H1 (cell line): ENCODE measurements at regions not wholly inside any gene's neighbourhood (a gene's known extent, or its start where the extent isn't known, plus 50 kb on each side); places are given as distances from the start of the nearest gene placed in this dataset.

Experiments
- CTCF ChIA-PET: fragments of 300-600 bp; sonication (Branson Sonifier 250); formaldehyde crosslinking; loops from one replicate; lab custom pipeline; 2021; ENCODE audit not compliant: partially characterized antibody; lab: Charles Lee
- POLR2A ChIA-PET: fragments of 300-600 bp; sonication (Branson Sonifier 250); formaldehyde crosslinking; loops from one replicate; lab custom pipeline; 2021; ENCODE audit warnings: inconsistent platforms; ENCODE audit not compliant: partially characterized antibody; lab: Charles Lee
- DNase-seq, 2 experiments: peaks; one replicate each; pipeline versions ENCODE4 v3.0.0 to v3.0.0-alpha.2; 2010 to 2022; ENCODE audit warnings: low spot score in 2 of 2, low read depth in 1 of 2, mixed read lengths in 1 of 2
- FAIRE-seq: peaks from 2 replicates; lab custom pipeline; 2011; peaks lifted over from hg19 to GRCh38; lab: Jason Lieb, UNC
- H2AFZ ChIP-seq: 2 replicates; pipeline ENCODE4 v1.8.1; 2012; ENCODE audit warnings: low read length, inconsistent platforms
- H2AK5ac ChIP-seq: 2 replicates; pipeline ENCODE4 v1.6.1; 2013; ENCODE audit warnings: low read depth, low read length
- H2BK120ac ChIP-seq: replicated peaks from 2 replicates; pipeline ENCODE3; 2013; ENCODE audit warnings: low read depth, low read length, inconsistent platforms
- H2BK12ac ChIP-seq: 2 replicates; pipeline ENCODE4 v1.6.1; 2013; ENCODE audit warnings: low read depth, low read length
- H2BK15ac ChIP-seq: 2 replicates; pipeline ENCODE4 v1.6.1; 2013; ENCODE audit warnings: low read length
- H2BK20ac ChIP-seq: 2 replicates; pipeline ENCODE4 v1.6.1; 2013; ENCODE audit warnings: low read length
- H2BK5ac ChIP-seq: 2 replicates; pipeline ENCODE4 v1.6.1; 2013; ENCODE audit warnings: low read depth, low read length
- H3K14ac ChIP-seq: 2 replicates; pipeline ENCODE4 v1.6.1; 2013; ENCODE audit warnings: inconsistent platforms; ENCODE audit not compliant: insufficient read length
- H3K18ac ChIP-seq: 2 replicates; pipeline ENCODE4 v1.6.1; 2013; ENCODE audit warnings: low read length; ENCODE audit errors: extremely low read depth
- H3K23ac ChIP-seq: 2 replicates; pipeline ENCODE4 v1.6.1; 2013; ENCODE audit warnings: inconsistent platforms; ENCODE audit not compliant: insufficient read length
- H3K23me2 ChIP-seq: 2 replicates; pipeline ENCODE4 v1.6.1; 2013; ENCODE audit warnings: low read depth, low read length
- H3K27ac ChIP-seq: 2 replicates; pipeline ENCODE4 v1.6.1; 2011; ENCODE audit warnings: low read depth, low read length, inconsistent platforms
- H3K27me3 ChIP-seq, 4 experiments: replicated peaks in 1 of 4; 1 replicate in 1 of 4; 2 replicates in 3 of 4; pipeline versions ENCODE4 v1.6.1 to v1.8.1; 2011 to 2013; ENCODE audit warnings: low read length in 3 of 4, mild to moderate bottlenecking in 3 of 4, inconsistent platforms in 2 of 4, mixed read lengths in 2 of 4, moderate library complexity in 1 of 4; ENCODE audit not compliant: control insufficient read depth in 3 of 4, insufficient read depth in 3 of 4; ENCODE audit errors: extremely low read depth in 1 of 4
- H3K36me3 ChIP-seq, 4 experiments: 2 replicates each; pipeline versions ENCODE4 v1.6.1 to v1.8.1; 2011 to 2013; ENCODE audit warnings: mild to moderate bottlenecking in 4 of 4, low read length in 3 of 4, moderate library complexity in 2 of 4, control low read depth in 1 of 4, inconsistent platforms in 1 of 4; ENCODE audit not compliant: insufficient read depth in 4 of 4, control insufficient read depth in 2 of 4
- H3K4ac ChIP-seq: replicated peaks from 2 replicates; pipeline ENCODE3; 2013; ENCODE audit warnings: low read length, low read depth, mixed read lengths, inconsistent platforms; ENCODE audit not compliant: insufficient read length
- H3K4me1 ChIP-seq, 4 experiments: replicated peaks in 1 of 4; 1 replicate in 1 of 4; 2 replicates in 3 of 4; pipeline versions ENCODE4 v1.6.1 to v1.8.1; 2011 to 2013; ENCODE audit warnings: low read length in 3 of 4, inconsistent platforms in 2 of 4, mixed read lengths in 1 of 4; ENCODE audit not compliant: insufficient read depth in 4 of 4, control insufficient read depth in 3 of 4
- H3K4me2 ChIP-seq, 2 experiments: 2 replicates each; pipeline versions ENCODE4 v1.6.1 to v1.8.1; 2011 to 2013; ENCODE audit warnings: low read depth in 2 of 2, low read length in 2 of 2, control low read depth in 1 of 2, inconsistent platforms in 1 of 2, mild to moderate bottlenecking in 1 of 2; ENCODE audit not compliant: insufficient read depth in 1 of 2
- H3K4me3 ChIP-seq, 4 experiments: fragments of 200-600, 300-600 bp in 1 of 4; sonication (generic), shearing (Covaris generic), sonication (Bioruptor Twin) in 1 of 4; 2 replicates each; pipeline versions ENCODE4 v1.5.1 to v1.8.1; 2011 to 2016; ENCODE audit warnings: low read length in 4 of 4, low read depth in 3 of 4, control low read depth in 2 of 4, inconsistent platforms in 2 of 4, mild to moderate bottlenecking in 2 of 4, mixed read lengths in 1 of 4, moderate library complexity in 1 of 4; ENCODE audit not compliant: insufficient read depth in 2 of 4; ENCODE audit errors: extremely low read depth in 1 of 4
- H3K56ac ChIP-seq: replicated peaks from 2 replicates; pipeline ENCODE3; 2013; ENCODE audit warnings: low read depth, mild to moderate bottlenecking, mixed read lengths, low read length, inconsistent platforms; ENCODE audit not compliant: insufficient read length
- H3K79me1 ChIP-seq: 2 replicates; pipeline ENCODE4 v1.6.1; 2013; ENCODE audit warnings: low read depth, low read length, control low read depth
- H3K79me2 ChIP-seq, 2 experiments: 2 replicates each; pipeline versions ENCODE4 v1.6.1 to v1.8.1; 2012 to 2013; ENCODE audit warnings: low read length in 2 of 2, mild to moderate bottlenecking in 2 of 2, inconsistent platforms in 1 of 2; ENCODE audit not compliant: insufficient read depth in 2 of 2, control insufficient read depth in 1 of 2
- H3K9ac ChIP-seq, 4 experiments: replicated peaks in 1 of 4; 1 replicate in 1 of 4; 2 replicates in 3 of 4; pipeline versions ENCODE4 v1.6.1 to v1.8.1; 2011 to 2013; ENCODE audit warnings: low read depth in 3 of 4, low read length in 3 of 4, control low read depth in 2 of 4, mild to moderate bottlenecking in 2 of 4, moderate library complexity in 2 of 4, inconsistent platforms in 1 of 4; ENCODE audit errors: extremely low read depth in 1 of 4
- H3K9me3 ChIP-seq, 2 experiments: 2 replicates each; pipeline versions ENCODE4 v1.6.1 to v1.8.1; 2012 to 2013; ENCODE audit warnings: mild to moderate bottlenecking in 2 of 2, moderate library complexity in 2 of 2, control low read depth in 1 of 2, inconsistent platforms in 1 of 2, low read depth in 1 of 2, low read length in 1 of 2, mixed read lengths in 1 of 2; ENCODE audit not compliant: insufficient read depth in 2 of 2
- H4K20me1 ChIP-seq, 2 experiments: replicated peaks in 1 of 2; 2 replicates each; pipeline versions ENCODE3 to v1.8.1; 2011 to 2013; ENCODE audit warnings: inconsistent platforms in 2 of 2, low read length in 2 of 2, mild to moderate bottlenecking in 1 of 2; ENCODE audit not compliant: insufficient read depth in 2 of 2, control insufficient read depth in 1 of 2
- H4K5ac ChIP-seq: 2 replicates; pipeline ENCODE4 v1.6.1; 2013; ENCODE audit warnings: low read length, low read depth, mixed read lengths, inconsistent platforms; ENCODE audit not compliant: insufficient read length
- H4K8ac ChIP-seq: 2 replicates; pipeline ENCODE4 v1.8.0; 2013; ENCODE audit warnings: mild to moderate bottlenecking, moderate library complexity, low read length, inconsistent platforms; ENCODE audit not compliant: insufficient read depth; ENCODE audit errors: extremely low read depth
- H4K91ac ChIP-seq: replicated peaks from 2 replicates; pipeline ENCODE3; 2013; ENCODE audit warnings: low read length, mixed read lengths, inconsistent platforms; ENCODE audit not compliant: insufficient read length
- KDM5A ChIP-seq: fragments of 200-600 bp; IDR thresholded peaks from 2 replicates; pipeline ENCODE4 v1.7.1; 2012; ENCODE audit warnings: mild to moderate bottlenecking, low read length, inconsistent platforms, mixed read lengths
- SAP30 ChIP-seq: fragments of 300-600 bp; sonication (generic); IDR thresholded peaks from 2 replicates; pipeline ENCODE4 v1.7.1; 2012; ENCODE audit warnings: low read length, moderate library complexity, mild to moderate bottlenecking, inconsistent platforms; ENCODE audit not compliant: insufficient read depth, insufficient replicate concordance
- SUZ12 ChIP-seq: fragments of 200-600 bp; sonication (generic); IDR thresholded peaks from 2 replicates; pipeline ENCODE4 v1.6.1; 2012; ENCODE audit warnings: mild to moderate bottlenecking, inconsistent platforms, low read length, moderate library complexity, mixed read lengths
- WGBS, 2 experiments: shearing (Covaris generic) in 1 of 2; methylation state at CpG; one replicate each; pipeline versions ENCODE4 v1.1.6 to v1.1.7; 2013 to 2015; ENCODE audit warnings: low lambda C conversion rate in 2 of 2, mixed read lengths in 2 of 2, inconsistent platforms in 1 of 2, low coverage in 1 of 2, missing lambda C conversion rate in 1 of 2; ENCODE audit not compliant: insufficient replicate concordance in 2 of 2, insufficient coverage in 1 of 2, insufficient read length in 1 of 2; ENCODE audit errors: extremely low coverage in 1 of 2, missing lambda C conversion rate in 1 of 2; 5-methylcytosine and 5-hydroxymethylcytosine counted together

- Histone ChIP-seq H3K4me1 (peaks cover 0 to 3% (median 0%) of the 10 kb centered on the region in 4 experiments; a peak in 1 of 7 replicates), H3K9ac (no peak overlapping the region), H2AK5ac (no peak overlapping the region), H3K4me3 (no peak overlapping the region), H3K23ac (no peak overlapping the region), H3K36me3 (no peaks in the 10 kb centered on the region), H4K5ac (no peak overlapping the region), H3K79me1 (no peaks in the 10 kb centered on the region), H3K18ac (no peak overlapping the region), H2BK12ac (no peak overlapping the region), H3K9me3 (no peaks in the 10 kb centered on the region), H4K20me1 (no peaks in the 10 kb centered on the region), H2BK120ac (no peak overlapping the region), H2BK20ac (no peak overlapping the region), H3K14ac (no peak overlapping the region), H3K79me2 (no peaks in the 10 kb centered on the region), H2BK15ac (no peak overlapping the region), H3K27ac (no peak overlapping the region), H2AFZ (no peak overlapping the region), H3K27me3 (no peaks in the 10 kb centered on the region), H4K8ac (no peak overlapping the region), H3K4me2 (no peak overlapping the region), H3K4ac (no peak overlapping the region), H4K91ac (no peak overlapping the region), H3K56ac (no peak overlapping the region), H3K23me2 (no peaks in the 10 kb centered on the region), H2BK5ac (no peak overlapping the region)
- TF ChIP-seq SAP30 (no peak), KDM5A (no peak), SUZ12 (no peak)
- ChIA-PET CTCF (no interaction called here), POLR2A (no interaction called here)
- no peak for DNase-seq
- WGBS, 2 experiments = 80% methylated on average over 8 of the region's 8 CpGs; no CpG with 5 or more reads in 1 of the 2 experiments
- FAIRE-seq = no peak
These were observed 55.7 kb upstream of the HABP2 start for GRCh38 chr10:113497198-113497597.
